PFSK-1 (cell line): ENCODE measurements at regions not wholly inside any gene's neighbourhood (a gene's known extent, or its start where the extent isn't known, plus 50 kb on each side); places are given as distances from the start of the nearest gene placed in this dataset.

Source experiments
- FOXP2 ChIP-seq: optimal IDR thresholded peaks from 2 replicates; pipeline ENCODE3; 2011; ENCODE audit warnings: borderline replicate concordance, control low read depth, inconsistent platforms; ENCODE audit not compliant: insufficient read depth; ENCODE audit errors: extremely low read length, extremely low read depth
- POLR2AphosphoS5 ChIP-seq: IDR thresholded peaks from 2 replicates; pipeline ENCODE4 v1.6.1; 2012; ENCODE audit warnings: low read depth, mild to moderate bottlenecking, control low read depth, low read length, moderate library complexity
- TAF1 ChIP-seq: IDR thresholded peaks from 2 replicates; pipeline ENCODE4 v1.6.1; 2012; ENCODE audit warnings: low read length, control low read depth, borderline replicate concordance; ENCODE audit not compliant: insufficient read depth
- TF ChIP-seq, protein P1 (sequence below), 2 experiments: IDR thresholded peaks; 2 replicates each; pipeline versions ENCODE4 v1.6.1 to v1.8.0; 2011 to 2012; ENCODE audit warnings: low read depth in 2 of 2, low read length in 2 of 2, control low read depth in 1 of 2, inconsistent platforms in 1 of 2, mild to moderate bottlenecking in 1 of 2, moderate library complexity in 1 of 2; ENCODE audit not compliant: insufficient read depth in 1 of 2

DNA sequence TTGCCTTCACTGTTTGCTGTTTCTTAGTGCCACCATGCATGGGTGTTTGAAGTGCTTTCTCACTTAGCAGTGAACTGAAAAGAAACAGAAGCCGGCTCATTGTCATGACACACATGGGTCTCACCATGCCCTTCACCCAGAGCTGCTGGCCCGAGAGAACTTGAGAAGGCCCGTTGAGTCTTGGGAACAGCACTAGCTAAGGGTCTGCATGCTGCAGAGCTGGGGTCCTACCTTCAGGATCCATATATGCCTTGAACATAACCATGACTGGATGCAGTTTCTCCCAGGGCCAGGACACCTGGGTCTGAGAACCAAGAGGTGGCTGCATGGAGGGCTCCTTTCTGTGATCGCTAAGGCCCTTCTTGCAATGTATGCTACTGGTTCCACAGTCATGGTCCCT lies 245.5 kb upstream of the HS6ST1 start:
- TF ChIP-seq POLR2AphosphoS5 (no peak), TAF1 (no peak), FOXP2 (no peak)
- TF ChIP-seq, protein P1, sequence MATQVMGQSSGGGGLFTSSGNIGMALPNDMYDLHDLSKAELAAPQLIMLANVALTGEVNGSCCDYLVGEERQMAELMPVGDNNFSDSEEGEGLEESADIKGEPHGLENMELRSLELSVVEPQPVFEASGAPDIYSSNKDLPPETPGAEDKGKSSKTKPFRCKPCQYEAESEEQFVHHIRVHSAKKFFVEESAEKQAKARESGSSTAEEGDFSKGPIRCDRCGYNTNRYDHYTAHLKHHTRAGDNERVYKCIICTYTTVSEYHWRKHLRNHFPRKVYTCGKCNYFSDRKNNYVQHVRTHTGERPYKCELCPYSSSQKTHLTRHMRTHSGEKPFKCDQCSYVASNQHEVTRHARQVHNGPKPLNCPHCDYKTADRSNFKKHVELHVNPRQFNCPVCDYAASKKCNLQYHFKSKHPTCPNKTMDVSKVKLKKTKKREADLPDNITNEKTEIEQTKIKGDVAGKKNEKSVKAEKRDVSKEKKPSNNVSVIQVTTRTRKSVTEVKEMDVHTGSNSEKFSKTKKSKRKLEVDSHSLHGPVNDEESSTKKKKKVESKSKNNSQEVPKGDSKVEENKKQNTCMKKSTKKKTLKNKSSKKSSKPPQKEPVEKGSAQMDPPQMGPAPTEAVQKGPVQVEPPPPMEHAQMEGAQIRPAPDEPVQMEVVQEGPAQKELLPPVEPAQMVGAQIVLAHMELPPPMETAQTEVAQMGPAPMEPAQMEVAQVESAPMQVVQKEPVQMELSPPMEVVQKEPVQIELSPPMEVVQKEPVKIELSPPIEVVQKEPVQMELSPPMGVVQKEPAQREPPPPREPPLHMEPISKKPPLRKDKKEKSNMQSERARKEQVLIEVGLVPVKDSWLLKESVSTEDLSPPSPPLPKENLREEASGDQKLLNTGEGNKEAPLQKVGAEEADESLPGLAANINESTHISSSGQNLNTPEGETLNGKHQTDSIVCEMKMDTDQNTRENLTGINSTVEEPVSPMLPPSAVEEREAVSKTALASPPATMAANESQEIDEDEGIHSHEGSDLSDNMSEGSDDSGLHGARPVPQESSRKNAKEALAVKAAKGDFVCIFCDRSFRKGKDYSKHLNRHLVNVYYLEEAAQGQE (IDR thresholded peaks at IDR 0.05; ENCODE audit: insufficient read depth in 1 of 2, low read depth in 2 of 2, low read length in 2 of 2) = no peak
